Upper lobe of left lung (tissue), 6 donors: ENCODE measurements at regions not wholly inside any gene's neighbourhood (a gene's known extent, or its start where the extent isn't known, plus 50 kb on each side); places are given as distances from the start of the nearest gene placed in this dataset.

Experiments
- ATAC-seq, 2 donors: fragments of 200-7000 bp; cut with Tn5 transposase; one replicate each; pipeline ENCODE4 v1.9.1; 2022; ENCODE audit warnings: mild to moderate bottlenecking in 2 of 2, moderate library complexity in 2 of 2; ENCODE audit not compliant: low FRiP score in 2 of 2
- DNase-seq, 2 donors: peaks; one replicate each; pipeline ENCODE4 v3.0.0-alpha.2; 2019 to 2020
- H3K27ac ChIP-seq, 4 donors: fragments of 200-600 bp; sonication (generic); one replicate each; pipeline ENCODE4 v1.5.1; 2016 to 2019
- H3K27me3 ChIP-seq, 4 donors: fragments of 200-600 bp; sonication (generic); one replicate each; pipeline ENCODE4 v1.5.1; 2017 to 2019
- H3K36me3 ChIP-seq, 4 donors: fragments of 200-600 bp; sonication (generic); one replicate each; pipeline ENCODE4 v1.5.1; 2016 to 2019
- H3K4me1 ChIP-seq, 4 donors: fragments of 200-600 bp; sonication (generic); one replicate each; pipeline ENCODE4 v1.5.1; 2018 to 2019
- H3K4me3 ChIP-seq, 4 donors: fragments of 200-600 bp; sonication (generic); one replicate each; pipeline ENCODE4 v1.5.1; 2017 to 2019; ENCODE audit warnings: mild to moderate bottlenecking in 2 of 4, moderate library complexity in 1 of 4
- H3K9me3 ChIP-seq, 4 donors: fragments of 200-600 bp; sonication (generic); one replicate each; pipeline ENCODE4 v1.5.1; 2018 to 2019
- EP300 ChIP-seq, 4 donors: sonication (generic); formaldehyde crosslinking; IDR thresholded peaks; one replicate each; pipeline ENCODE4 v1.5.1; 2017; ENCODE audit warnings: antibody characterized with exemption in 4 of 4, control low read depth in 2 of 4
- POLR2A ChIP-seq, 4 donors: fragments of 450-650 bp; IDR thresholded peaks; one replicate each; pipeline ENCODE4 v1.5.1; 2016 to 2017; ENCODE audit warnings: antibody characterized with exemption in 4 of 4, mild to moderate bottlenecking in 2 of 4
- POLR2AphosphoS5 ChIP-seq, 2 donors: sonication (generic); formaldehyde crosslinking; IDR thresholded peaks; one replicate each; pipeline ENCODE4 v1.5.1; 2017; ENCODE audit warnings: antibody characterized with exemption in 2 of 2
- WGBS, 2 donors: methylation state at CpG; one replicate each; pipeline ENCODE4 v1.1.5; 2017 to 2018; 5-methylcytosine and 5-hydroxymethylcytosine counted together
- TF ChIP-seq, protein P1 (sequence below), 6 experiments: fragments of 450-650 bp in 4 of 6; fragments of 200-600 bp in 2 of 6; sonication (generic) in 2 of 6; IDR thresholded peaks; one replicate each; pipeline ENCODE4 v1.5.1; 2016 to 2019; ENCODE audit warnings: antibody characterized with exemption in 6 of 6
- donor health status: DM: no; HTN: no; CAD: no; lungs with moderate emphysema.
- donor health status: DM: no; HTN: yes; CAD: no; lungs with severe emphysema.

DNA sequence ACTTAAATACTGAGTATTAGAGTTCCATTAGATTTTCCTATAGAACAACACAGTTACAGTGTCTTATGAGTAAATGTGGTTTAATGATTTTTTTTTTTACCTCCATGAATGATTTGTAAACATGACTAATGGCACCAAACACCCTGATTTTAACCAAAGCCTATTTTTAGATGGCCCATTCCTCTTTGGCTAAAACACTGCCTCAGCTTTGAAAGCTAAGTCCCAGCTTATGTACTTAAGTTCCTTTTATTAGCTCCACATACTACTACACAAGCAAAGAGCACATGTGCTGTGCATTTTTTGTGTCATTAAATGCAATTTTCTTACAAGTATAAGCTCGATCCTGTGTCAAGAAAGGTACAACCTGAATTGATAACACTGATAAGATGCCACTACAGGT is 575.6 kb upstream of the PITX2 start:
- ATAC-seq (no peak), DNase-seq (no peak)
- TF ChIP-seq EP300 (IDR thresholded peaks at IDR 0.05) (no peak), POLR2AphosphoS5 (IDR thresholded peaks at IDR 0.05) (no peak), POLR2A (IDR thresholded peaks at IDR 0.05) (no peak)
- TF ChIP-seq, protein P1, sequence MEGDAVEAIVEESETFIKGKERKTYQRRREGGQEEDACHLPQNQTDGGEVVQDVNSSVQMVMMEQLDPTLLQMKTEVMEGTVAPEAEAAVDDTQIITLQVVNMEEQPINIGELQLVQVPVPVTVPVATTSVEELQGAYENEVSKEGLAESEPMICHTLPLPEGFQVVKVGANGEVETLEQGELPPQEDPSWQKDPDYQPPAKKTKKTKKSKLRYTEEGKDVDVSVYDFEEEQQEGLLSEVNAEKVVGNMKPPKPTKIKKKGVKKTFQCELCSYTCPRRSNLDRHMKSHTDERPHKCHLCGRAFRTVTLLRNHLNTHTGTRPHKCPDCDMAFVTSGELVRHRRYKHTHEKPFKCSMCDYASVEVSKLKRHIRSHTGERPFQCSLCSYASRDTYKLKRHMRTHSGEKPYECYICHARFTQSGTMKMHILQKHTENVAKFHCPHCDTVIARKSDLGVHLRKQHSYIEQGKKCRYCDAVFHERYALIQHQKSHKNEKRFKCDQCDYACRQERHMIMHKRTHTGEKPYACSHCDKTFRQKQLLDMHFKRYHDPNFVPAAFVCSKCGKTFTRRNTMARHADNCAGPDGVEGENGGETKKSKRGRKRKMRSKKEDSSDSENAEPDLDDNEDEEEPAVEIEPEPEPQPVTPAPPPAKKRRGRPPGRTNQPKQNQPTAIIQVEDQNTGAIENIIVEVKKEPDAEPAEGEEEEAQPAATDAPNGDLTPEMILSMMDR (IDR thresholded peaks at IDR 0.05) = no peak

DNA sequence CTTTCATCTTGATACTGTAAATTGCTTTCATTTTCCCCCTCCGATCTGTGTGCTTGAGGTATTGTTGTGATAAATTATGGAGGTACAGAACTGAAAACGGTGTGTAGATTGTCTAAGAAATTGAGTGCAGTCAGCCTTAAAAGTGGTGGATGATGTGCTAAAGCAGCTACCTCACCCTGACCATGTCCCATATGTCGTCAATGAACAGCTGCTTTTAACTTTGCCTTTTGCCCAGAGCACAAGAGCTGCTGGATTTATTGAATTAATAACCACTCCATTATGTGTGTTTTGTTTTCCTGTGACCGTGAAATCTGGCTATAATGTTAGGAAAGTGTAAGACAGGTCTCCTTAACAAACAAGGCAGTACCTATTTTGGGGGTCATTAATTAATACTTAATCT is 581.9 kb upstream of the PITX2 start:
- Histone ChIP-seq H3K27me3 (no peaks in the 10 kb centered on the region), H3K27ac (no peak overlapping the region), H3K4me1 (no peaks in the 10 kb centered on the region), H3K4me3 (no peak overlapping the region), H3K36me3 (no peaks in the 10 kb centered on the region), H3K9me3 (no peaks in the 10 kb centered on the region)
- 57 to 59% methylated on average over 4 of the region's 4 CpGs for WGBS, 2 donors
- no peak for TF ChIP-seq POLR2AphosphoS5 (IDR thresholded peaks at IDR 0.05)
- TF ChIP-seq, protein P1 (IDR thresholded peaks at IDR 0.05) = no peak
- no peak for TF ChIP-seq POLR2A (IDR thresholded peaks at IDR 0.05)
- no peak for TF ChIP-seq EP300 (IDR thresholded peaks at IDR 0.05)
- DNase-seq = no peak
- ATAC-seq = no peak

More for the DNA sequence above, 575.6 kb upstream of the PITX2 start:
- 23 to 55% methylated on average over 1 of the region's 1 CpG for WGBS, 2 donors
- no peaks in the 10 kb centered on the region for H3K27me3 ChIP-seq
- H3K4me3 ChIP-seq = no peak overlapping the region
- H3K4me1 ChIP-seq = no peaks in the 10 kb centered on the region
- H3K36me3 ChIP-seq = no peaks in the 10 kb centered on the region
- no peaks in the 10 kb centered on the region for H3K9me3 ChIP-seq
- no peak overlapping the region for H3K27ac ChIP-seq

DNA sequence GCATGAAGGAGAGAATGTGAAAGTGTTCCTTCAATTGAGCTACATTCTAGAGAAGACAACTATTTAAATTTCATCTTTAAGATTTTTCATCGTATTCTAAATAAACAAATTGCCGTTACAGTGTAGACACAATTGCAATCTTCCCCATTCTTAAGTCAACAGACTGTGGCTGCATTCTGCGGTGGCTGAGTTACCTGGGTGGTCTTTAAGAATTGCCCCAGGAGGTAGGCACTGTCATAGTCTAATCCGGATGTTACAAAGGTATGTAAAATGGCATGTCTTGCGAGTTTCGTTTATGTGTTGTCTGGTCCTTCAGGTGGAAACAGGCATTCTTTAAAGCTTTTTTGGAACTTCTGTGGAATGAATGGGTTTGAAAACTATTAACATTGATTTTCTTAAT is 586.1 kb upstream of the PITX2 start:
- ATAC-seq (no peak), DNase-seq (no peak)
- Histone ChIP-seq H3K9me3 (no peaks in the 10 kb centered on the region), H3K4me3 (no peak overlapping the region), H3K27ac (no peak overlapping the region), H3K36me3 (no peaks in the 10 kb centered on the region), H3K4me1 (no peaks in the 10 kb centered on the region), H3K27me3 (no peaks in the 10 kb centered on the region)
- whole genome bisulfite sequencing, 2 donors = 35 to 49% methylated on average over 6 of the region's 6 CpGs
- TF ChIP-seq POLR2AphosphoS5 (IDR thresholded peaks at IDR 0.05) (no peak), POLR2A (IDR thresholded peaks at IDR 0.05) (no peak), EP300 (IDR thresholded peaks at IDR 0.05) (no peak)
- TF ChIP-seq, protein P1 (IDR thresholded peaks at IDR 0.05) = no peak

DNA sequence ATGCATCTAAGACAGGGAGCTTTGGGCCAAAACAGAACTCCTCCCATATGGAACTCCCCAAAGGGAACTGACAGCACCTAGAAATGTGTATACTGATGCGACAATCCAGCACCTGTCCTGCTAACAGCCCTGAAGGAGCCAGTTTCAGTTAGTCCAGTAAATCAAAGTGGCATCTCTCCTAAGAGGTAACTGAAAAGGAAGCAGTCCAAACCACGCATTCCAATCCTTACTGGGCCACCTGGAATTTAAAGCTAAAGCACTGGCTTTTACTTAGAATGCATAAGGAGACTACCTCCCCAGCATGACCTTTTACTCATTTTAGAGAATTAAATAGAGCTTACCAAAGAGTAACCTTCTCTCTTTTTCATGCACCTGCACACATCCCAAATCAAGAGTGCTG is 586.8 kb upstream of the PITX2 start:
- no peak for ATAC-seq
- Histone ChIP-seq H3K36me3 (no peaks in the 10 kb centered on the region), H3K9me3 (no peaks in the 10 kb centered on the region), H3K4me1 (no peaks in the 10 kb centered on the region), H3K27ac (no peak overlapping the region), H3K4me3 (no peak overlapping the region), H3K27me3 (no peaks in the 10 kb centered on the region)
- 52 to 61% methylated on average over 2 of the region's 2 CpGs for WGBS, 2 donors
- DNase-seq = no peak
- TF ChIP-seq POLR2A (IDR thresholded peaks at IDR 0.05) = no peak
- no peak for TF ChIP-seq EP300 (IDR thresholded peaks at IDR 0.05)
- TF ChIP-seq, protein P1 (IDR thresholded peaks at IDR 0.05) = no peak
- no peak for TF ChIP-seq POLR2AphosphoS5 (IDR thresholded peaks at IDR 0.05)

DNA sequence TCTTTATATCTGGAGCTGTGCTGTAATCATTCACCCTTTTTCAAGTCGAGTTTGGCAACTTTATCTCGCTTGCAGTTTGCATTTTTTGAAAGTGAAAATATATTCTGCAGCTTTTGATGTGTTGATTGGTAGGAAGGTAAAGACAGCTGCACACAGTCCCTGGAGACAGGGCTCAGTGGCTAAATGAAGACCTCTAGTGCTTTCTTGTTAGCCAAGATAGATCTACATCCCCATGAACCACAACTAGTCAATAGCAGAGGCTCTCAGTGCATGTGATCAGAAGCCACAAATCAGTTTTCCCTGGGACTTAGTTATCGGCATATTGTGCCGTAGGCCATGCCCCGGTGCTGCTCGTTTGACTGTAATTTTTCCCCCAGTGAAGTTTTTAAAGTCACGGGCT is 587.7 kb upstream of the PITX2 start:
- DNase-seq = no peak

More for the DNA sequence above, 587.7 kb upstream of the PITX2 start:
- WGBS, 2 donors = 66 to 74% methylated on average over 7 of the region's 7 CpGs
- Histone ChIP-seq H3K27me3 (no peaks in the 10 kb centered on the region), H3K36me3 (no peaks in the 10 kb centered on the region), H3K27ac (no peak overlapping the region), H3K9me3 (no peaks in the 10 kb centered on the region), H3K4me3 (no peak overlapping the region), H3K4me1 (no peaks in the 10 kb centered on the region)
- no peak for TF ChIP-seq POLR2A (IDR thresholded peaks at IDR 0.05)
- no peak for TF ChIP-seq POLR2AphosphoS5 (IDR thresholded peaks at IDR 0.05)
- TF ChIP-seq EP300 (IDR thresholded peaks at IDR 0.05) = no peak
- TF ChIP-seq, protein P1 (IDR thresholded peaks at IDR 0.05) = no peak
- ATAC-seq = no peak
